GM19397 (cell line): ENCODE measurements at regions not wholly inside any gene's neighbourhood (a gene's known extent, or its start where the extent isn't known, plus 50 kb on each side); places are given as distances from the start of the nearest gene placed in this dataset.

Experiments used
- ATAC-seq: cut with Tn5 transposase; IDR thresholded peaks from one replicate; pipeline ENCODE4 v1.9.1; 2021; ENCODE audit warnings: mild to moderate bottlenecking, moderate library complexity; ENCODE audit not compliant: unreplicated experiment

DNA sequence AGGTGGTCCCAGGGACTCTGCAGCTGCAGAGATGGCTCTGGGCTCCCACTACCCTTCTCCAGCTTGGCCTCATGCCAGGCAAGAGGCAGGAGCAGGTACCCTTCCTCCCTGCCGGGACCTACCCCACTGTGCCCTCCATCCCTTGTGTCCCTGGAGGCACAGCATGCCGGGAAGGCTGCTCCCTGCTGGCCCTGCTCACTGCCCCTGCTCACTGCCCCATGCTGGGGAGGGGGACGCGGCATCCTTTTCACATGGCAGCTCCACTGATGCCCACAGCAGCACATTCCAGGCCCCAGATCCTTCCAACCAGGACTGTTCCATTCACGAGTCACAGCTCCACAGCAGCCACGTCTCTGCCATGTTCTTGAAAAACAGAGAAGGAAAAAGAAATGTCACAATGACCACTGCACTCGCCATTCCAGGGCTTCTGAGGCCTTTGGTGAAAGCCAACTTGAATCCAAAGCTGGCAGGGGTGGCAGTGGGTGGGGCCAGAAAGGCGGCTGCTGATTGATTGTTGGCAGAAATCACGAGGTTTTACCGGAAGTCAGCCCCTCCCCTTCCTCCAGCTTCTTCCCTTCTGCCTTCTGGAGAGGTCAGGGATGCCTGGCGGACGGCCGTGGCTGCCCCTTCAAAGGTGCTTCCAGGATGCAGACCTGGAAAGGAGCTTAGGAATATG lies 268.0 kb downstream of the CYP26B1 start:
- ATAC-seq, result no peak

DNA sequence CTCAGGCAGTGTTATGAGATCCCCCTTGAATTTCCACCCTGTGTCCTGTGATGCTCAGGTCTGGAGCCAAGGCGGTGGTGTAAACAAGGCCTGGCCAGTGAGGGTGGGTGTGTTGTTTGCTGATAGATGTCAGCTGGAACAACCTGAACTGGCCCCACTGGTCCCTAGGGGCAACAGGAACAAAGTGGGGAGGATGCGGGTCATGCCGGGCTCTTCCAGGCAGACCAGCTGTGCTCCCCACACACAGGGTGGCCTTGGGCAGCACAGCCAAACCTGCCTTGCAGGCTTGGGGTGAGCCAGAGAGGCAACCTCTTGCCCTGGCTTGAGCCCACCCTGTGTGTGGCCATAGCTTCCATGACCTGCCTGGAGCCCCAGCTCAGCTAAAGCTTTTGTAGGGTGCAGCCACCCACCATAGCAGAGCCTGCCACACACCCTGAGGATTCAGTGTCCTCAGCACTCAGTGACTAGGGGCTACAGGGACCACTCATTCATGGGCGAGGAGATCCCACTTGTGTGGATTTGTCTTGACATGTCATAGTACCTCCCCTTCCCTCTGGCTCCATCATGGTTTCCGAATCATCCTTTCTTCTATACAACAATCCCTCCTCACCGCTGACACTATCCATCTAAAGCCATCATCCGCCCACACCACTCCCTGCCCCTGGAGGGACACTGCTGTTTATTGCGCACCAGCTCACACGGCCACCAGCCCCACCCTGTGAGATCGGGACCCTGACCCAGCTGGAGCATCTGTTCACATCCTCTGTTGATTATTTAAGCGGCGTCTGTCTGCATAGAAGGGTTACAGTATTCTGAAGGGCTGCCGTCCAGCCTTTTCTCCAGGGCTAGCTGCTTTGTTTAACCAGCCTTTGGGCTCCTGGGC lies 268.8 kb downstream of the CYP26B1 start:
- no peak for ATAC-seq

DNA sequence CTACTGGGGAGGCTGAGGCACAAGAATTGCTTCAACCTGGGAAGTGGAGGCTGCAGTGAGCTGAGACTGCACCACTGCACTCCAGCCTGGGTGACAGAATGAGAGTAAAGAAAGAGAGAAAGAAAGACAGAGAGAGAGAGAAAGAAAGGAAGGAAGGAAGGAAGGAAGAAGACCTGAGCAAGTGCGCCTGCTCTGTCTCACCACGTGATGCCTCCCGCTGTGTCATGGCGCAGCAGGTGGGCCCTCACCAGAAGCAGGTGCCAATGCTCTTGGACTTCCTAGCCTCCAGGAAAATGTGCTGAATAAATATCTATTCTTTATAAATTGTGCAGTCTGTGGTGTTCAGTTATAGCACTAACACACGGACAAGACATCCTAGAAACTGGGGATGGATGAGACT lies 270.0 kb downstream of the CYP26B1 start:
- no peak for ATAC-seq

DNA sequence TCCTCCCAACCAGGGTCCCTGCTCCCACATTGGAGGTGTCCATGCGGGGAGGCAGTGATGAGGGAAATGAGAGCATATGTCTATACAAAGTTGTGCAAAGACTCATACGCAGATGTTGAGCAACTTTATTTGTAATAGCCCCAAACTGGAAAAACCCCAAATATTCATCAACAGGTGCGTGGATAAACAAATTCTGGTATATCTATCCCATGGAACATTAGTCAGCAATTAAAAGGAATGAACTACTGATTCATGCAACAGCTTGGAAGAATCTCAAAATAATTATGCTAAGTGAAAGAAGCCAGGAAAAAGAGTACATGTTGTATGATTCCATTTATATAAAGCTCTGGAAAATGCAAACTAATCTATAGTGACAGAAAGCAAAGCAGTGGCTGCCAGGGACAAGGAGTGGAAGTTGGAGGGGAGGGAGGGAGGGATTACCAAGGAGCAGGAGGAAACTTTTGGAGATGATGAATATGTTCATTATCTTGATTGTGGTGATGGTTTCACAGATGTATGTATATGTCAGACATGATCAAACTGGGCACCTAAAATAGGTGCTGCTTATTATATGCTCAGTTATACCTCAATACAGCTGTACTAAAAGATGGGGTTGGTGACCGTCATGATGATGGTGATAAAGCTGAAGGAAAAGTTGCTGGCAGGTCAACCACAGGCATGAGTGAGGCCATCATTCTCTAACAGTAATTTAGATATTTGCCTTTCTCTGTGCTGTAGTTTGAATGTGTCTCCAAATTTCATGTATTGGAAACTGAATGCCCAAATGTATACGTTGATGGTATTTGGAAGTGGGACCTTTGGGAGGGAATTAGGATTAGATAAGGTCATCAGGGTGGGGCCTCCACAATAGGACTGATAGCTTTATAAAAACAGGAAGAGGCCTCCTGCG lies 270.9 kb downstream of the CYP26B1 start:
- no peak for ATAC-seq

DNA sequence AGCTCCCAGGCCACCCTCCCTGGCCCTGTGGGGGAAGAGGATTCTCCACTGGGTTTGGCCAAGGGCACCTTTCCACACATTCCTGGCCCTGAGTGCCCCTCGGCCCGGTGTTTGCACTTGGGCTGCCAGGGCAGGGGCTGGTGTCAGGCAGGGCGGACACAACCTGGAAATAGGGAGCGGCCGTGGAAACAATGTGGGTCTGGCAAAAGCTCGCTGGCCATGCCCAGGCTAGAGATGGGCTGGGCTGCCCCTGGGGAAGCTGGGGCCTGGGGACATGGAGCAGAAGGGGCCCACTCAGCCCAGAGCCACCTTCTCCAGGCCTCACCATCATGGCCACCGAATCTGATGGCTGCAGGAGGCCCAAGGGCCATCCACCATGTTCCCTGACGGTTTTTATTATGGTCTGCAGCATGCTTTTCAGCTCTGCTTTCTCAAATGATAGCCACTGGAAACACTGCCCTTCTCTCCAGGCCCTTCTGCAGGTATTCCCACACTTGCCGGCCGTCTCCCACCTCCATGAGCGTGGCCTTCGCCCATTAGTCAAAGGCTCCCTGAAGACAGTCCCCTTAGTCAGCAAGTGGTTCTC lies 275.1 kb downstream of the CYP26B1 start:
- ATAC-seq, result no peak

DNA sequence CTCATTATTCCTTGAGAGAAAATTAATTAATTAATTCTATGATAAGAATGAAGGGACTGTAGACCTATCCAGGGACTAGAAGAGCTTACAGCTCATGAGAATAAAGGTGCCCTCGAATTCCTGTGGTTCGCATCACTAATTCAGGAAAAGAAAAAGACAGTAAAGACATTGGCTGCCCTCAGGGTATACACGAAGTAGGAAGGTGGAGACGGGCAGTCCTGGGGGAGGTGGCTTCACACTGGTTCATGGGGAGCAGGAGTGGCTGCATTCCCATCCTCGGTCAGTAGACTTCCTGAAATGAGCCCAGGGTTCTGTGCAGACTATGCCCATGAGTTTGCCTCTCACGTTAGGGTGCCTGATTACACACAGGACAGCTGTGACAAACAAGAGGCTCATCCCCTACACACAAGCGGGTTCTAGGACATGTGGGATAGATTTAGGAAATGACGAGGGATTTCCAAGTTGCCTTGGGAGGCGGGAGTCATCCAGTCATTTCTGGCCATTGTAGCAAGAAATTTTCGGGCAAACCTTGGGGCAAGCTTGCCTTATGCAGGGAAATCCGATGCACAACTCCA lies 282.2 kb downstream of the CYP26B1 start:
- ATAC-seq, result no peak

DNA sequence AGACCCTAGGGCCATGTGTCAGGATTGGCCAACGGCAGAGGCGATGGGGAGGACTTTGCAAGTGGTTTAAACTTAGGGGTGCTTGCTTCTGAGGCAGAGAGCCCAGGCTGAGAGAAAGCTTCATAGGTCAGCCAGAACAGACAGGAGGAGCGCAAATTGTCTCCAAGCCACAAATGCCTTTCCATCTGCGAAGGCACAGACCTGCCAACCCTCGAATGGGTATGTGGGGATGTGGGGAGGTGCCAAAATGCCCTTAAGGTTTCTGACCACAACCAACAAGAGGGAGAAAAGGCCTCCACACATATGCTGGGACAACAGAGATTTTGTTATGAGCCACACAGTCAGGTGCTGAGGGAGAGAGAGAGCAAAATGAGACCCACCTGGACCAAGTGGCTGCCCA lies 283.6 kb downstream of the CYP26B1 start:
- no peak for ATAC-seq

DNA sequence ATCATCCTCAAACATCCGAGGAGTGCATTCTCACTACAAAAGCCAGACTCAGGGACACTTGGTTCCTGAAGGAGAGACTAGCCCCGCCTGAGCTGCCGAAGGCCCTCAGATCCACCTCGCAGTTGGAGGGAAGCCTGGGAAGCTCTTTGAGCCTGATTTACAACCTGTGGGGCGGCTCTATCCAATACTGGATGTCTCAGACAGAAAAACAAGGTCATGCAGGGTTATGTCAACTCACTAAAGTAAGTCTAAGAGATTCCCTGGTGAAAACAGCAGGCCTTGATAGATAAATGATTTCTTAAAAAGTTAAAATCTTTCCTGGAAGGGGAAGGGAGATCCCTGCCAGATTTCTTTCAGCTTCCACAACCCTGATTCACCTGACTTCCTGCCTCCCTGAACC lies 284.3 kb downstream of the CYP26B1 start:
- no peak for ATAC-seq

DNA sequence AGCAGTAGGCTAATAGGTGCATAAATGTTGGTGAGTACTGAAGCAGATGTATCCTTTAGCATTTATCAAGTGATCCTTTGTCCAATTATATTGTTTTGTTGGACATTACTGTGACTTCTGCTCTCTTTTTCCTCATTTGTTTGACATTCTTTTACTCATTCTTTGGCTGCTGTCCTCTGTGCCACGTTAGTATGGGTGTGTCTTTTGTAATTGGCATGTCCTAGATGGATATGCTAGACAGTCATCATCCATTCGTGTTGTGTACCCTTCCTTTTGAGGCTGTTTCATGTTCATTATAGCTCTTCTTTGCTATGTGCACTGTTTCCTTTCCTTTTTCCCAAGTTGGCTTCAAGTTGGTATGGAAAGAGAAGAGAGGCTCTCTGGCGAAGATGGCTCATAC lies 284.7 kb downstream of the CYP26B1 start:
- ATAC-seq, result no peak

DNA sequence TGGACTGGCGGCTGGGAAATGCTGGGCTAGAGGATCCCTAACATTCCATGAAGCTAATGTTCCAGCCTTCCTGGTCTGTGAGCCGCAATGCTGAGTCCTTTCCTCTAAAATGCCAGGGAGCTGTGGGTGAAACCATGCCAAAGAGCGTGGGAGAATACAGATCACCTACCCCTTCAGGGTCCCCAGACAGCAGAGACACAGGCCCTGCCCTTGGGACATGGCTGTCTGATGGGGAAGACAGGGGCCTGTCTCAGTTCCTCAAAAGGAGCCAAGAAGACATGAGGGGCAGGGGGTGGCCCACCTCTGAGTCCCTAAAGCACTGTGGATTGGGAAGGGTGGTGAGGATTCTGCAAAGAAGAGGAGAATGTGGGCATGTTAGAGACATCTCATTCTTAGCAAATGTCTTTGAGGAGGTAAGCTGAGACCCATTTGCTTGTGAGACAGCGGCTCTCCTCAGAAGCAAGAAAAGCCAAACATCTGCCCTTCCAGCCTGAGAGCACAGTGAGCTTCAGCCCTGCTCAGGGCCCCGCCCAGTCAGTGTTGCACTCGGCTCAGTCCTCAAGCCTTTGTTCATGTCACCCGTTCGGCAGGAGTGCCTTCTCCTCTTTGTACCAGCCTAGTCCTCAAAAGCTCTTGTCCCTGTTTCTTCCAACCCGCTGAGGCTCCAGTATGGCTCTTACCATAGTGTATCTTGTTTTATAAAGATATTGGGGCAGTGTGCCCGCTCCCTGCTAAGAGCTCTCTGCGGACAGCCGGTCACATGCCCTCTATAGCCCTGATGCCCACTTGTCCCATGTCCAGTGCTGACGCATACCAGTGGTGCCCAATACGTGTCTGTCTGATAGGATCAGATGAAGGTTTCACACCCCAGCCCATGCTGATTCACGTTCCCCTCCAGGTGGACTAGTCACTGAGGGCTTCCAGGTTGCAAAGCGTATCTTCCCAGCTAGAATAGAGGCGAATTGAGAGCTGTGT lies 286.2 kb downstream of the CYP26B1 start:
- no peak for ATAC-seq

DNA sequence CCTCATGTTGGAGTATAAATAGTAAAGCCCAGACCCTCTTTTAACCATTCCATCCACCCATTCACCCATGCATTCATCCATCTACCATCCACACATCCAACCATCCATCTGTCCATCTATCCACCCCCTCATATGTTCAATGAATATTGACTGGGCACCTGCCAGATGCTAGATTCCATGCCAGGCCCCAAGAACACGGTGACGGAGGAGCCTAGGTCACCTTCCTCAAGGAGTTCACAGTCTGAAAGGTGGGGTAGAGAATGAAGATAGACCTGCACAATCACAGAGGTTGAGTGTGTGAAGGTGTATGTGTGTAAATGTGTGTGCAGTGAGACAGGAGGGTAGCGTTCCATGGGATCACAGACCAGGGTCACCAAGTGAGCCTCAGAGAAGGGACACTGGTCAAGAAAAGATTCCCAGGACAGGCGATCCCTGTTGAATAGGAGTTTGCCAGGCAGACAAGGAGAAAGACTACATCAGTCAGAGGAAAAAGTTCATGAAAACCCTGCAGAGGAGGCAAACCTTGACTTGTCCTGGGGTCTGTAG lies 287.2 kb downstream of the CYP26B1 start:
- no peak for ATAC-seq

DNA sequence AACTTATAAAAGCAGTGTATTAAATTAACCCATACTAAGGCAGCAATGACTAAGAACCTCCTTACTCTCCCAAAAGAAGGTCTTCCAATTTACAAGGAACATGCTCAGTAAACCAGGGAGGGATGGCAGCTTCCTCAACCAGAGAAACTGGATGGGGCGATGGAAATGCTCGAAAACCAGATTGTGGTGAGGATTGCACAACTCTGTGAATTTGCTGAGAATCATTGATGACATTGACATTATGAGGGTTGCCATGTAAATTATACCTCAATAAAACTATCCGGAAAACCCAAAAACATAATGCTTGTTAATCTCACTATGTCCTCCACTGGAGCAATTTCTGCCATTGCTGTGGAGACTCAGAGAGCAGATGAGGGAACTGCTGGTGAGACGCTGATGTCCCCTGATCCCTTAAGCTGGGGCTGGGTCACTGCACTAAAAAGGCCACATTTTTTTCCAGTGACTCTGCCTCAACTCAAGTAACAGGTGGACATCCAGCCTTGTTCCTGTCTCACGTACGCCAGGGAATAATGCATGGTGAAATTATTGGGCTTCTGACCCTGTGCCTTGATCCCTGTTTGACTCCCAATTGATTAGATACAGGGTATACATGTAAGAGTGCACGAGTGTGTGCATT lies 288.3 kb downstream of the CYP26B1 start:
- ATAC-seq, result no peak

DNA sequence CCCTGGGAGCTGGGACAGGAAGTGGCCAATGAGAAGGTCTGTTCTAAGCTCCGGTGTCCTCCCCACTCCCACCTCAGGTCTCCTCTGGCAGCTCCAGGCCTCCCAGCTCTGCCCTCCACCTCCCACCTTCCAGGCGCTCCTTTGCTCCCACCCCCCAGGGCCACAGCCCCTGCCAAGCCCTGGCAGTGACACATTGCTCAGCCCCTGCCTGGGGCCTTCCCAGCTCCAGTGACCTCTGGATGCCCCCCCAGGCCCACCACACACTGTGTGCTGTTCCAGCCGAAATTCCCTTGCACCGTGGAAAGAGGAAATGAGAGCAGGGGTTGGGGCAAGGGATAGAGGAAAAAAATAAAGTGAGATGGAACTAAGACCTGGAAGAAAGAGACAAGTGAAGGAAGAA lies 289.6 kb downstream of the CYP26B1 start:
- ATAC-seq, result no peak

DNA sequence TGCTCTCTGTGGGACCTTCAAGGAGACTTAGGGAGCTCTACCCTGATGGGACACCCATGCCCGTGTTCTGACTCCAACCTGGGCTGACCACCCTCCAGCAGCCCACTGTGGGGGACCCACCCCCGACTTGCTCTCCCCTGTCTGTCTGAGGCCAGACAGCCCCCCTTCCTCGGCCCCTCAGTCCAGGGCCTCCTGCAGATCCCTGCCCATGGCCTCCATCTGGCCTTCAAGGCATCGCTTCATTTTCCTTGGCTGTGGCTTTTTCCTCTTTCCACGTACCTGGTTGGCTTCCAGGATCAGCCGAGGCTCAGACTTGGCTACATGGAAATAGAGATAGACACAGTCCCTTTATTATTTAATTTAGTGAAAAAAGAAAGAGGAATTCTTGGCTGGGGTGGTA lies 290.0 kb downstream of the CYP26B1 start:
- no peak for ATAC-seq

DNA sequence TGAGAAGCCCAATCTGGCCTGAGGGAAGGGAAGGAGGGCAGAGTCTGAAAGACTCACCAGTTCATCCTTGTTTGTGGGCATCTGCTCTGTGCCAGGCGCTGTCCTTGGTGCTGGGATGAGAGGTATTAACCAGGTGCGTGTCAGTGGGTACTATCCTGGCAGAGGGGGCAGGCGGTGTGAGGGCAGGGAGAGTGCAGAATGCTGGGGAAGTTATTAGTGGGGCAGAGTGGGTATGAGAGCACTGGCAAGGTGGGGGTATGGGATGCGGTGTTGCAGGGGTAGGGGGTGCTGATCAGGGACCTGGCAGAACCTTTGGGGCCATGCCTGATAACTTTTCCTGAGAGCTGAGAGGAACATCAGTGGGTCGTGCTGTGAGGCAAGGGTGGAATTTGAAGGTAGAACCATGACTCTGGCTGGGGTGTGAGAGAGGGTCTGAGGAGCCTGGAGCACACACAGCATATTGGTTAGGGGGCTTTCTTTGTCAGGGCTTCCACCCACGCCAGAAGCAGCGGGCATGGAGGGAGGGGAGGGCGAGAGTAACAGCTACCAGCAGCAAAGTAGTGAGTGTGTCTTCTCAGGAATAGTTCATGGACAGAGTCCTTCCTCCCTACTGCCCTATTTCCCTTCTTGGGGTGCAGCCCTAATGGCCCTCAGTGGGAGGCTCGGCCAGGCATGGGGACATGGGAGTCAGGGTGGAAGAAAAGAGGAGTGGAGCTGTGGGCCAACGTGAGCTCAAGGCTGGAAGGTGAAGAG lies 290.7 kb downstream of the CYP26B1 start:
- no peak for ATAC-seq

DNA sequence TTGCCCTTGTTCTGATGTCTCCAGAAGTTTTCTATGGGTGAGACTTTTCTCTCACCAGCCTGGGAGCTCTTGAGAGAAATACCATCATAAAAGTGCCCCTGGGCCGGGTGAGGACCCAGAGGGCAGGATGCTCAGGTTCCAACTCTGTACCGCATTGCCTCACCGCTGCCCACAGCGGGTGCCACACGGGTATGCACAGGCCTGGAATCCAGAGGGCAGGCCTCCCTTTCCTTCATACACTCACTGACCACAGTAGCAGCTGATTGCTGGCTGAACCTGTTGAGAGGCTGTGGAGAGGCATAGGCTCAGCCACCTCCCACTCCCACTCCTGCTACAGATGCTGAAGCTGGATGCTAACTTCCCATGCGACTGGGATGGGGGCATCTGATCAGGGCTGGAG lies 293.8 kb downstream of the CYP26B1 start:
- no peak for ATAC-seq

DNA sequence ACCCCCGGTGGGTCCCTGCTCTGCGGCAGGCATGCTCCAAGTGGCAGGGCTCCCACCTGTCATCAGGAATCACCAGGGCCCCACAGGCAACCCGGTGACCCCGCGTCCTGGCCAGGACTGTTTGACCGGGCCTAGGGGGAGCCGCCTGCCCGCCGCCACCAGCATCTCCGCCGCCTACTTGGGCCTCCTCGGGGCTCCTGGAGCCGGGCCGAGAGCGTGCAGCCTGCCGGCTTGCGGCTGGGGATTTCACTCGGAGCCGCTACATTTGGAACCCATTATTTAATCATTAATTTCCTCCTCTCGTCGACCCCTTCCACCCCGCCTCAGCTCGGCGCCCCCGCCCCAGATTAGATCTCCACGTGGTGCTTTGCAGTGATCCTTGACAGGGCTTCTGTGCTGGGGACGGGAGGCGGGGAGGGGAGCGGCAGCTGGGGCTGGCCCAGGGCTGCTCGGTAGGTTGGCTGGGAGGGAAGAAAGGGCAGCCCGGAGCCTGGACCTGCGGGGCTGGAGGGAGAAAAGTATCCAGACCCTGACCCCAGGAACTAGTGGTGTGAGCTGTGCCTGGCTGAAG lies 295.4 kb downstream of the CYP26B1 start:
- no peak for ATAC-seq
